ENCODE measurements at regions not wholly inside any gene's neighbourhood (a gene's known extent, or its start where the extent isn't known, plus 50 kb on each side); places are given as distances from the start of the nearest gene placed in this dataset.
A peak's percentile ranks its signal among the peaks of the same experiment; 100 is the strongest.

DNA sequence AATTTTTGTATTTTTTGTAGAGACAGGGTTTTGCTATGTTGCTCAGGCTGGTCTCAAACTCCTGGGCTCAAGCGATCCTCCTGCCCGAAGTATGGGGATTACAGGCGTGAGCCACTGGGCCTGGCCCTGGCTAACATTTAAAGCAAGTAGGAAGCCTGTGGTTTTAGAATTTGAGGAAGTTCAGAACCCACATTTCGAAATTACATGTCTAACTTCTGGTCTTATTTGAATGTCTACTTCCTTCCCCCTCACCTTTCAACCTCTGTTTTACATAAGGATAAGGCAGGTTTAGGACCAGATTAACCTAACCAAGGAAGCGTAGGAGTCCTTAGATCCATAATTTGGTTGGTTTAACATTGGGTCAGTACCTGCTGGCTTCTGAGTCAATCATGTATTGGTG is 120.5 kb upstream of the PROK2 start:
- peak; percentile 79 for DNase-seq (ENCODE audit: low read depth)
- TF ChIP-seq MYC (IDR thresholded peaks at IDR 0.05; ENCODE audit: low read depth, low read length), result 0 out of 2 replicates have a peak, but pooled peaks have one; percentile 7
- TF ChIP-seq, protein P1, sequence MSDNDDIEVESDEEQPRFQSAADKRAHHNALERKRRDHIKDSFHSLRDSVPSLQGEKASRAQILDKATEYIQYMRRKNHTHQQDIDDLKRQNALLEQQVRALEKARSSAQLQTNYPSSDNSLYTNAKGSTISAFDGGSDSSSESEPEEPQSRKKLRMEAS (IDR thresholded peaks at IDR 0.05; ENCODE audit: low read depth, low read length), result no peak
- TF ChIP-seq, protein P2, sequence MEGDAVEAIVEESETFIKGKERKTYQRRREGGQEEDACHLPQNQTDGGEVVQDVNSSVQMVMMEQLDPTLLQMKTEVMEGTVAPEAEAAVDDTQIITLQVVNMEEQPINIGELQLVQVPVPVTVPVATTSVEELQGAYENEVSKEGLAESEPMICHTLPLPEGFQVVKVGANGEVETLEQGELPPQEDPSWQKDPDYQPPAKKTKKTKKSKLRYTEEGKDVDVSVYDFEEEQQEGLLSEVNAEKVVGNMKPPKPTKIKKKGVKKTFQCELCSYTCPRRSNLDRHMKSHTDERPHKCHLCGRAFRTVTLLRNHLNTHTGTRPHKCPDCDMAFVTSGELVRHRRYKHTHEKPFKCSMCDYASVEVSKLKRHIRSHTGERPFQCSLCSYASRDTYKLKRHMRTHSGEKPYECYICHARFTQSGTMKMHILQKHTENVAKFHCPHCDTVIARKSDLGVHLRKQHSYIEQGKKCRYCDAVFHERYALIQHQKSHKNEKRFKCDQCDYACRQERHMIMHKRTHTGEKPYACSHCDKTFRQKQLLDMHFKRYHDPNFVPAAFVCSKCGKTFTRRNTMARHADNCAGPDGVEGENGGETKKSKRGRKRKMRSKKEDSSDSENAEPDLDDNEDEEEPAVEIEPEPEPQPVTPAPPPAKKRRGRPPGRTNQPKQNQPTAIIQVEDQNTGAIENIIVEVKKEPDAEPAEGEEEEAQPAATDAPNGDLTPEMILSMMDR (IDR thresholded peaks at IDR 0.05; ENCODE audit: low read depth, low read length), result no peak
- no peak overlapping the region for H3K4me3 ChIP-seq (ENCODE audit: low read depth, low read length)

DNA sequence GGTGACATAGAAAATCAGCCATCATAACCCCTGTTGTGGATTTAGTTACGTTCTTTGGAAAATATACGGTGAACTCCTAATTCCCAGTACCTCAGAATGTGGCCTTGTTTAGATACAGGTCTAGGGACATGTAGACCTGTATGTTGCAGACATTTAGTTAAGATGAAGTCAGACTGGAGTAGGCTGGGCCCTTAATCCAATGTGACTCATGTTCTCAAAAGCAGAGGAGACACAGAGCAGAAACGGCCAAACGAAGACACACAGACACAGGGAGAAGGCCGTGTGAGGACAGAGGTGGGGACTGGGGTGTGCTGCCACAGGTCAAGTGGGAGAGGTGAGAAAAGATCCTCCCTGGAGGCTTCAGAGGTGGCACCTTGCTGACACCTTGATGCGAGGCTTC is 119.0 kb upstream of the PROK2 start:
- TF ChIP-seq, protein P1 (IDR thresholded peaks at IDR 0.05; ENCODE audit: low read depth, low read length), result no peak
- TF ChIP-seq POLR2A (IDR thresholded peaks at IDR 0.05; ENCODE audit: extremely low read depth, insufficient read length), result no peak
- TF ChIP-seq, protein P2 (IDR thresholded peaks at IDR 0.05; ENCODE audit: low read depth, low read length), result no peak
- no peak for TF ChIP-seq MYC (IDR thresholded peaks at IDR 0.05; ENCODE audit: low read depth, low read length)
- H3K4me3 ChIP-seq (ENCODE audit: low read depth, low read length), result no peak overlapping the region
- peak; percentile 8 for DNase-seq (ENCODE audit: low read depth)

DNA sequence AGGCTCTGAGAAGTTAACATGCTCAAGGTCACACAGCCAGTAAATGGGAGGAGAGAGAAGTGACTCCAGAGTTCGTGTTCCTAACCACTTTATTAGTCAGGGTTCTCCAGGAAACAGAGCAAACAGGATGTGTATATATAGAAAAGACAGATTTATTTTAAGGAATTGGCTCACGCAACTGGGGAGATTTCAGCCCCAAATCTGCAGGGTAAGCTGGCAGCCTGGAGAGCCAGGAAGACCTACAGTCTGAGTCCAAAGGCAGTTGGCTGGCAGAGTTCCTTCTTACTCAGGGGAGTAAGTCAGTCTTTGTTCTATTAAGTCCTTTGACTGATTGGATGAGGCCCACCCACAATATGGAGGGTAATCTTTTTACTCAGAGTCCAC is 118.2 kb upstream of the PROK2 start:
- no peak for DNase-seq (ENCODE audit: low read depth)

DNA sequence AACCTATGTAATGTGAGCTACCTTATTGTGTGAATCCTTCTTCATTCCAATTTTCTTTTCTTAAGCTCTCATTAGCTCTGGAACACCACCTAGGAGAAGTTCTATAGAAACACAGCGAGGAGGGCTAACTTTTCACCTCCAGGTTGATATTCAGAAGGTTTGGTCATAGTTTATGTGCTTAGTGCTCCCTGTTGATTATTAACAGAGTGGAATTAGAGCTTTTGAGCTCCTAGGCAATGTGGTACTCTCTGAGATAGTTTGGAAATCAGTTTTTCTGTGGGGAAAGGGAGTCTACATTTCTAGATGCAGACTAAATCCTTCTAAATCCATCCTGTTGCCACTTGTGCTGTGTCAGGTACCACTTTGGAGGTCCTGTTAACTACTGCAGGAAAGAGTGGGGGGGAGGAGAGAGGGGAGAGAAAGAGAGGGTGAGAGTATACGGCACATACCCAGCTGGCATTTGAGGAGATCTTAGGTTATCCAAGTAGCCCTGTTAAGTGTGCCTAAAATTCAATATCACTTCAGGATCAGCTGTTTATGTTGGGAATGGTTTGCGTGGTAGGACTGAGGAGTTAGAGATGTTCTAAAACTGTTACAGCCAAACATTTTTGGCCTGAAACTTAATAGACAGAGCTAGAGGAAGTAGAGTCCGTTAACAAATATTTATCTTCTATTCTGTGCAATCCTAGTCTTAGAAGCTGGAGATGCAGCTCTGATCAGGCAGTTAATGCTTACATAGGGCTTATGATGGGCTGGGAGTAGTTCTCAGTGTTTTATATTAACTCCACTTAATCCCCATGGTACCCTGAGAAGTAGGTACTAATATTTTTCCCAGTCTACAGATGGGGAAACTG is 117.5 kb upstream of the PROK2 start:
- no peak overlapping the region for H3K4me3 ChIP-seq (ENCODE audit: low read depth, low read length)
- no peak for DNase-seq (ENCODE audit: low read depth)
- TF ChIP-seq MYC (IDR thresholded peaks at IDR 0.05; ENCODE audit: low read depth, low read length), result no peak
- TF ChIP-seq, protein P1 (IDR thresholded peaks at IDR 0.05; ENCODE audit: low read depth, low read length), result no peak
- no peak for TF ChIP-seq POLR2A (IDR thresholded peaks at IDR 0.05; ENCODE audit: extremely low read depth, insufficient read length)
- TF ChIP-seq, protein P2 (IDR thresholded peaks at IDR 0.05; ENCODE audit: low read depth, low read length), result no peak

More for the DNA sequence above, 118.2 kb upstream of the PROK2 start:
- TF ChIP-seq MYC (IDR thresholded peaks at IDR 0.05; ENCODE audit: low read depth, low read length), result no peak
- TF ChIP-seq, protein P2 (IDR thresholded peaks at IDR 0.05; ENCODE audit: low read depth, low read length), result no peak
- TF ChIP-seq POLR2A (IDR thresholded peaks at IDR 0.05; ENCODE audit: extremely low read depth, insufficient read length), result no peak
- H3K4me3 ChIP-seq (ENCODE audit: low read depth, low read length), result no peak overlapping the region

DNA sequence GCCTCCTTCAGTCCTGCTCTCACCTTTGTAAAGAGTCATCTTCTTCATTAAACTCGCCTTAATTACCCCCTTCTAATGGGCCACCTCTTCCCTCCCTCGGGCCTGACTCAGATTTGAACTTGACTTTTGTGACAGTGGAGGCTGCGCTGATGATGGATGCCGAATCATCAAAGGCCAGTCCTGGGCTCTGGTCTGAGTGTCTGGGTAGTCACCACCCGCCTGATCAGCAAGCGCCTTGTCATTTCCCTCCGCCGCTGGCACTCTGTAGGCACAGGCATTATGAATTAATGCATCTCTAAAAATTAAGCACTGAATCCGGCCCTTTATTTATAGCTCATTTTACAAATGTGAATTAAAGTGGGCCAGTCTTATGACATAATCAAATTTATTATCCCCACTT is 116.7 kb upstream of the PROK2 start:
- TF ChIP-seq, protein P1 (IDR thresholded peaks at IDR 0.05; ENCODE audit: low read depth, low read length), result no peak
- no peak for TF ChIP-seq MYC (IDR thresholded peaks at IDR 0.05; ENCODE audit: low read depth, low read length)
- TF ChIP-seq, protein P2 (IDR thresholded peaks at IDR 0.05; ENCODE audit: low read depth, low read length), result no peak
- no peak for TF ChIP-seq POLR2A (IDR thresholded peaks at IDR 0.05; ENCODE audit: extremely low read depth, insufficient read length)
- DNase-seq (ENCODE audit: low read depth), result no peak
- H3K4me3 ChIP-seq (ENCODE audit: low read depth, low read length), result no peak overlapping the region
